GM23248 (cell line): ENCODE measurements at regions not wholly inside any gene's neighbourhood (a gene's known extent, or its start where the extent isn't known, plus 50 kb on each side); places are given as distances from the start of the nearest gene placed in this dataset.

Source experiments
- DNase-seq: peaks from one replicate; pipeline ENCODE4 v3.0.0-alpha.2; 2015
- H2AFZ ChIP-seq: fragments of 200-600 bp; sonication (generic); 2 replicates; pipeline ENCODE4 v1.6.1; 2016; ENCODE audit warnings: antibody characterized with exemption
- H3F3A ChIP-seq: fragments of 200-600 bp; sonication (generic); 2 replicates; pipeline ENCODE4 v1.6.1; 2016; ENCODE audit warnings: mild to moderate bottlenecking, antibody characterized with exemption, mixed run types; ENCODE audit not compliant: insufficient read depth
- H3K27ac ChIP-seq: fragments of 200-600 bp; sonication (generic); 2 replicates; pipeline ENCODE4 v1.5.1; 2016; ENCODE audit warnings: mild to moderate bottlenecking
- H3K27me3 ChIP-seq: fragments of 200-600 bp; sonication (generic); replicated peaks from 2 replicates; pipeline ENCODE4 v1.6.1; 2016; ENCODE audit warnings: mild to moderate bottlenecking; ENCODE audit not compliant: insufficient read depth
- H3K36me3 ChIP-seq: fragments of 200-600 bp; sonication (generic); 2 replicates; pipeline ENCODE4 v1.6.1; 2016; ENCODE audit warnings: low read depth, mild to moderate bottlenecking
- H3K4me1 ChIP-seq: fragments of 200-600 bp; sonication (generic); 2 replicates; pipeline ENCODE4 v1.6.1; 2016; ENCODE audit warnings: mild to moderate bottlenecking; ENCODE audit not compliant: insufficient read depth
- H3K4me2 ChIP-seq: fragments of 200-600 bp; sonication (generic); one replicate; pipeline ENCODE4 v1.6.1; 2016; ENCODE audit warnings: mild to moderate bottlenecking; ENCODE audit not compliant: unreplicated experiment
- H3K4me3 ChIP-seq: fragments of 200-600 bp; sonication (generic); 2 replicates; pipeline ENCODE4 v1.5.1; 2016; ENCODE audit warnings: mild to moderate bottlenecking
- H3K79me2 ChIP-seq: fragments of 200-600 bp; sonication (generic); 2 replicates; pipeline ENCODE4 v1.6.1; 2016; ENCODE audit warnings: mild to moderate bottlenecking; ENCODE audit not compliant: insufficient read depth
- H3K9ac ChIP-seq: fragments of 200-600 bp; sonication (generic); 2 replicates; pipeline ENCODE4 v1.6.1; 2016; ENCODE audit warnings: mild to moderate bottlenecking
- H3K9me2 ChIP-seq: fragments of 200-600 bp; sonication (generic); 2 replicates; pipeline ENCODE4 v1.6.1; 2016; ENCODE audit warnings: mixed run types, mild to moderate bottlenecking, moderate library complexity; ENCODE audit not compliant: insufficient read depth
- H3K9me3 ChIP-seq: fragments of 200-600 bp; sonication (generic); one replicate; pipeline ENCODE4 v1.6.1; 2017; ENCODE audit warnings: low read depth
- H4K20me1 ChIP-seq: fragments of 200-600 bp; sonication (generic); 2 replicates; pipeline ENCODE4 v1.6.0; 2016; ENCODE audit not compliant: insufficient read depth
- EZH2 ChIP-seq: fragments of 200-600 bp; sonication (generic); IDR thresholded peaks from 2 replicates; pipeline ENCODE4 v1.6.1; 2018; ENCODE audit warnings: antibody characterized with exemption, mild to moderate bottlenecking; ENCODE audit not compliant: insufficient read depth, poor library complexity, severe bottlenecking
- EZH2phosphoT487 ChIP-seq: fragments of 200-600 bp; sonication (generic); IDR thresholded peaks from 2 replicates; pipeline ENCODE4 v1.6.1; 2018; ENCODE audit warnings: antibody characterized with exemption, moderate library complexity, mild to moderate bottlenecking, low read depth; ENCODE audit not compliant: insufficient read depth
- WGBS, 2 experiments: methylation state at CpG; one replicate each; pipeline ENCODE4 v1.1.6; 2015 to 2017; ENCODE audit warnings: low lambda C conversion rate in 2 of 2, low coverage in 1 of 2; ENCODE audit errors: missing lambda C conversion rate in 2 of 2; 5-methylcytosine and 5-hydroxymethylcytosine counted together
- in situ Hi-C: fragments of 300-500 bp; cut with MboI; formaldehyde crosslinking; loops from 2 replicates; pipeline ENCODE4 v1.15.0; 2020

DNA sequence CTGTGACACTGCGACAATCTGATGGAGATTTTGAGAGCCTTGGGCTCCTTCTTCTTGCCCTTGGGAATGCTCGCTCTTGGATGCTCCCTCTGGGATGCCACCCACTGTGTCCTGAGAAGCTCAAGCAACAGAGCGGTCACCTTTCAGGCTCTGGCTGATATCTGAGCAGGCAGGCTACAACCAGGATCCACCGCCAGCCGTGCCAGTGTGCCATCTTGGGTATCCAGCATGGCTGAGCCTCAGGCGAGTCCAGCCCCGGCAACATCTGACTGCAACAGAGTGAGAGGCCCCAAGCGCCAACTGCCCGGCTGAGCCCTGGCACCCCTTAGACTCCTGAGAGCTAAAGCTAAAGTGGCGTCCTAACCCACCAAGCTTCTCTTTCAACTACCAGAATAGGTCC, 202.1 kb downstream of the IRX2 start:
- TF ChIP-seq EZH2: no peak
- TF ChIP-seq EZH2phosphoT487: no peak
- no peaks in the 10 kb centered on the region for H3K79me2 ChIP-seq
- in situ Hi-C loops: no loop called here
- no peaks in the 10 kb centered on the region for H3K9me3 ChIP-seq
- H3K9me2 ChIP-seq: no peaks in the 10 kb centered on the region
- no peak overlapping the region for H3K4me2 ChIP-seq
- no peak for DNase-seq
- no peaks in the 10 kb centered on the region for H3F3A ChIP-seq
- no peaks in the 10 kb centered on the region for H4K20me1 ChIP-seq
- H3K27ac ChIP-seq: no peak overlapping the region
- WGBS, 2 experiments: 44 to 50% methylated on average over 10 of the region's 10 CpGs
- no peak overlapping the region for H3K9ac ChIP-seq
- no peaks in the 10 kb centered on the region for H3K27me3 ChIP-seq
- H2AFZ ChIP-seq: no peak overlapping the region
- H3K36me3 ChIP-seq: no peaks in the 10 kb centered on the region
- no peak overlapping the region for H3K4me3 ChIP-seq
- H3K4me1 ChIP-seq: no peaks in the 10 kb centered on the region

DNA sequence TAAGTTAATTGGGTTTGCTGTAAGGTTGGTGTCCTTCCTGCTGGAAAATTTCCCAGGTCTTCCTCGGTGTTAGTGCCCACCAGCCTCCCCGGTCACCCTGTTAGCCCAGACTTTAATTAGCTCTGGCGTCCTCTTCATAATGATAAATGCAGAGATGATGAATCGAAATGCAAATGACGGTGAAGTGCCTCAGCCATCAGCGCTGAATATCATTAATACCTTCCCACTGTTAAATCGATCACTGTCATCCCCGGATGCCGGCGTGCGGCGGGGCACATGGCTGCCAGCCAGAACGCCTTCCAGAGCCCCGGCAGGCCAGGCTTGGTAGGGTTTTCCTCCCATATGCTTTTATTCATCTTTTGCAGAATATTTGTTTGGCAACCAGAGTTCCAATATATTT, 204.5 kb downstream of the IRX2 start:
- no peak overlapping the region for H3K9ac ChIP-seq
- H3K9me3 ChIP-seq: no peaks in the 10 kb centered on the region
- DNase-seq: no peak
- H3F3A ChIP-seq: no peaks in the 10 kb centered on the region
- H3K4me3 ChIP-seq: no peak overlapping the region
- no peaks in the 10 kb centered on the region for H4K20me1 ChIP-seq
- no peaks in the 10 kb centered on the region for H3K4me1 ChIP-seq
- H3K79me2 ChIP-seq: no peaks in the 10 kb centered on the region
- H3K9me2 ChIP-seq: no peaks in the 10 kb centered on the region
- WGBS, 2 experiments: 18 to 22% methylated on average over 14 of the region's 14 CpGs
- no peak overlapping the region for H2AFZ ChIP-seq
- H3K4me2 ChIP-seq: no peak overlapping the region
- no peaks in the 10 kb centered on the region for H3K27me3 ChIP-seq
- TF ChIP-seq EZH2 (no peak), EZH2phosphoT487 (no peak)
- H3K36me3 ChIP-seq: no peaks in the 10 kb centered on the region
- no peak overlapping the region for H3K27ac ChIP-seq
- in situ Hi-C loops: no loop called here

DNA sequence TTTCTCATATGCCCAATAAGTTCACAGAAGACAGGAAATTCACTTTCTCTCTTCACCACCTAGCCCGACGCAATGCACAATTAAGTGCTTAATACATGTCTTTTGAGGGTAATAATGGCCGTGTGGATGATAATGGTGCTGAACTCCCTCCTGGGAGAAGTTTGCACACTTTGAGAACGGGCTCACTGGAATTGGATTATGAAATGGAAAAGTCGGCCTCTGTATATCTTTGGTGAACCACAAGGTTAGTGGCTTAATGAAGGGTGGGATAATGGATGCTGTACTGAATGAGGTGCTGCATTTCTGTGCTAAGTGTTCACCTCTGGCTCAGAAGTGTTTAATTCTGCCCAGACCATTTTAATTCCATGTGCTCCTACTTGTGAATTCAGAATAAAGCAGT, 207.5 kb downstream of the IRX2 start:
- no peaks in the 10 kb centered on the region for H4K20me1 ChIP-seq
- H3K36me3 ChIP-seq: no peaks in the 10 kb centered on the region
- WGBS, 2 experiments: 25 to 35% methylated on average over 5 of the region's 5 CpGs
- no peak overlapping the region for H3K27ac ChIP-seq
- H3K27me3 ChIP-seq: no peaks in the 10 kb centered on the region
- no peak overlapping the region for H3K4me3 ChIP-seq
- H3K79me2 ChIP-seq: no peaks in the 10 kb centered on the region
- H3K4me2 ChIP-seq: no peak overlapping the region
- H3K4me1 ChIP-seq: no peaks in the 10 kb centered on the region
- no peaks in the 10 kb centered on the region for H3K9me2 ChIP-seq
- no peak overlapping the region for H3K9ac ChIP-seq
- no peaks in the 10 kb centered on the region for H3F3A ChIP-seq
- in situ Hi-C loops: no loop called here
- no peak overlapping the region for H2AFZ ChIP-seq
- TF ChIP-seq EZH2phosphoT487 (no peak), EZH2 (no peak)
- H3K9me3 ChIP-seq: no peaks in the 10 kb centered on the region
- no peak for DNase-seq

- H3K9ac ChIP-seq: no peak overlapping the region
- H3K9me3 ChIP-seq: no peaks in the 10 kb centered on the region
- H3F3A ChIP-seq: no peaks in the 10 kb centered on the region
- 32 to 52% methylated on average over 8 of the region's 8 CpGs for WGBS, 2 experiments
- no peak for DNase-seq
- H2AFZ ChIP-seq: no peak overlapping the region
- in situ Hi-C loops: no loop called here
- H3K4me2 ChIP-seq: no peak overlapping the region
- no peak overlapping the region for H3K4me3 ChIP-seq
- no peaks in the 10 kb centered on the region for H3K27me3 ChIP-seq
- H3K79me2 ChIP-seq: no peaks in the 10 kb centered on the region
- no peaks in the 10 kb centered on the region for H4K20me1 ChIP-seq
- TF ChIP-seq EZH2phosphoT487 (no peak), EZH2 (no peak)
- no peaks in the 10 kb centered on the region for H3K36me3 ChIP-seq
- no peak overlapping the region for H3K27ac ChIP-seq
- no peaks in the 10 kb centered on the region for H3K9me2 ChIP-seq
- H3K4me1 ChIP-seq: no peaks in the 10 kb centered on the region
Observed at GRCh38 chr5:2542821-2543220, 208.7 kb downstream of the IRX2 start.

- 67 to 72% methylated on average over 11 of the region's 11 CpGs for WGBS, 2 experiments
- no peak overlapping the region for H2AFZ ChIP-seq
- no peaks in the 10 kb centered on the region for H4K20me1 ChIP-seq
- no peak overlapping the region for H3K27ac ChIP-seq
- H3K27me3 ChIP-seq: no peaks in the 10 kb centered on the region
- TF ChIP-seq EZH2phosphoT487: no peak
- in situ Hi-C loops: no loop called here
- DNase-seq: no peak
- no peaks in the 10 kb centered on the region for H3K9me3 ChIP-seq
- H3K4me1 ChIP-seq: no peaks in the 10 kb centered on the region
- no peak overlapping the region for H3K9ac ChIP-seq
- H3K79me2 ChIP-seq: no peaks in the 10 kb centered on the region
- H3K36me3 ChIP-seq: no peaks in the 10 kb centered on the region
- H3K4me2 ChIP-seq: no peak overlapping the region
- H3K4me3 ChIP-seq: no peak overlapping the region
- no peaks in the 10 kb centered on the region for H3F3A ChIP-seq
- H3K9me2 ChIP-seq: no peaks in the 10 kb centered on the region
Observed at GRCh38 chr5:2542026-2542425, 209.5 kb downstream of the IRX2 start.
